Stimulated activated CD4-positive, alpha-beta T cell treated with anti-CD3 and anti-CD28 coated beads, Interleukin-2, amount 100 ng/mL, for 24 hours (primary cell): ENCODE measurements at regions not wholly inside any gene's neighbourhood (a gene's known extent, or its start where the extent isn't known, plus 50 kb on each side); places are given as distances from the start of the nearest gene placed in this dataset.
"Not testable (repeated sequence)": the region's sequence is repeated elsewhere in the genome, so short reads cannot be mapped to it uniquely, and the experiment has no call there.

Experiments
- DNase-seq, 2 donors: peaks; one replicate each; pipeline ENCODE4 v3.0.0-alpha.2; 2020

DNA sequence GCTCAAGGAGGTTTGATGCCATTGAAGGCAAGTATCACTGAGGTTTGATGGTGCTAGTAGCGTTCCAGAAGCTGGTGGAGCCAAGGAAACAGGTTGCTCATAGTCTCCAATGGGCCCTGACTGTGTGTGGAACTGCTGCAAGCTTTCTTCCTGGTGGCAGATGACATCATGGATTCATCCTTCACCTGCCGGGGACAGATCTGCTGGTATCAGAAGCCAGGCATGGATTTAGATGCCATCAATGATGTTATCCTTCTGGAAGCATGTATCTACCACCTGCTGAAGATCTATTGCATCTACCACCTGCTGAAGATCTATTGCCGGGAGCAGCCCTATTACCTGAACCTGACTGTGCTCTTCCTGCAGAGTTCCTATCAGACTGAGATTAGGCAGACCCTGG, 734.4 kb downstream of the PLA2G4A start:
- no peak for DNase-seq

DNA sequence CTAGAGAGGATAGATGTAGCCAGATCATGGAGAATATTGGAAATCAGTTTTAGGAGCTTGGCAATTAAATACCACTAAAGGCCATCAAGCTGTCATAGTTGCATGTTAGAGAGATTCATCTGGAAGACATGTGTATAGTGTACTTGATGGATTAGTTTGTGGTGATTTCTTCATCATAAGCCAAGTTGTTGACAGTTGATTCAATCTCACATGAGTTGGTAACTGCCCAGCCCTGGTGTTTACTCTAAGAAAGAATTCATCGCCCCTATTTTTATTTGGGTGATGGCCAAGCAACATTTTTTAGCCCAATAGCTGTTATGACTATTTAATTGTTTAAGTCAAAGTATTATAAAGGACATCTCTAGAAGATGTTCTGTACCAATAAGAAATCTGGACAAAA, 737.6 kb downstream of the PLA2G4A start:
- no peak for DNase-seq

DNA sequence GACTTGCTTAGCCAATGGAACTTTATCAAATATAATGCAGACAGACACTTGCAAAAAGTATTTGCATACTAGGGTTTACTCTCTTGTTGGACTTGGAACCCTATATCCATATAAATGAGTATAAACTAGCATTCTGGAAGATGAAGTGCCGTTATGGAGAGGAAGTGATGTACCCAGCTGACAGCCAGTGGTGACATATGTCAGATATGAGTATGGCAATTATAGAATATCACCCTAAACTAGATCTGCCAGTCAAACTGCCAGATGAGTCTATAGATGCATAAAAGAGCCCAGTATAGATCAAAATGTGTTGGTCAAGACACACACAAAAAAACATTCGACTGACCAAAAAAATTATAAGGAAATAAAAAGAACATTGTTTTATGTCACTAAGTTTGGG, 739.3 kb downstream of the PLA2G4A start:
- DNase-seq: no peak

DNA sequence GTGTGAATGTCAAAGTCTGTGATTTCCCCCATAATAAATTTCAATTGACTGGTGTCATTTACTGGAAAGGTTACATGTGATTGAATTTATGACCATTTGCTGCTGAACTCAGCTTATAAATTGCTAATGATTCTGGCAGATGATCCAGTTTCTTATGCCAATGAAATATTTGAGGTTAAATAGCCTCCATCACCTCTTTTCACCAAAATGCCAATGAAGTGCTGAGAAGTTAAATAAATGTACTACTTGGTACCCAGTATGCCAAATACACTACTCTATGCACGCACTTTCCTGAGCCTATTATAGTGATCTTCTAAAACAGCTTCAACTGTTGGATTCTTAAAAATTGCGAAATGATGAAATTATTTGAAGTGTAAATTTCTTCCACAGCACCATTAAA, 741.4 kb downstream of the PLA2G4A start:
- DNase-seq: no peak

DNA sequence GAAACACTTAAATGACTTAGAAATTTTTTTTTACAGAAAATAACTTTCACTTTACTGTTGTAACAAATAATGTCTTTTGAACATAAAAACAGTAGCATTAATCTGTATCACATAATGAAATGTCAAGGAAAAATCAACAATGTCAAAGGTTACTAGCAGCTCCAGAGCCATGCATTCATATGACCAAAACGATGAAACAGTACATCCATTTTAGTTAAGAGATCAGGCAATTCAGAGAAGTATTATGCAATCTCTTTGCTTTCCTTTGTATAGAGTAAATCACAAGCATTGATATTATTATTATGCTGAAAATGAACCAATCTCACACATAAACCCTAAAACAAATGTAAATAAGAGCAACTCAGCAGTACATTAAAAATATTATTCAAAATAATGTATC, 748.9 kb downstream of the PLA2G4A start:
- no peak for DNase-seq

DNA sequence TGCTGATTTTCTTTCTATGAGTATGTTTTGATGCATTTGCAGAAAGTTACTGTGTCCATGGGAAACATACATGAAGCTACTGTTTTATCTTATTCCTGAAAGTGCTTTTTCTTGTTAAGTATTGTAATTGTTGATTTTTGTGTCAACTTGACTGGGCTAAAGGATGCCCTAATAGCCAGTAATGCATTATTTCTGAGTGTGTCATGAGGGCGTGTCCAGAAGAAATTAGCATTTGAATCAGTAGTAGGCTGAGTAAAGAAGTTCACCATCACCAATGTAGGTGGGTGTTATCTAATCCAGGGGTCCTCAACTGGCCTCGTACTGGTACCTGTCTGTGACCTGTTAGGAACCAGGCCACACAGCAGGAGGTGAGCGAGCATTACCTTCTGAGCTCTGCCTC, 760.2 kb downstream of the PLA2G4A start:
- no peak for DNase-seq

DNA sequence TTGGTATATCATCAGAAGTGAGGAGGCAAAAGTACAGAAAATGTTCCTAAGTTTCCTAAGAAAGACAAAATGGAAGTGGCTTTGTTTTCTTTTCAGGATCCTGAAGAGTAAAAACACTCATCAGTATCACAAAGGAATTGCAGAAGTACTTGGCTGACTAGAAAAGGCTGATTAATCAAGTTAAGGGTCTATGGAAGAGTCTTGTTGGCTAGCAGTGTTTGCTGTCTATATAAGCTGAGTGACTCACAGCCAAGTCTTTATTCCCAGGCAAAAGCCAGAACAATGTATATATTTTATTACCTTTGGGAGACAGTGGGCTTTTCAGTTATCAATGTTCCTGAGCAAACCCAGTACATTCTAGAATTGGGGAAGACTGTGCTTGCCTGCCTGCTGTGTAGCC, 777.0 kb downstream of the PLA2G4A start:
- no peak for DNase-seq

DNA sequence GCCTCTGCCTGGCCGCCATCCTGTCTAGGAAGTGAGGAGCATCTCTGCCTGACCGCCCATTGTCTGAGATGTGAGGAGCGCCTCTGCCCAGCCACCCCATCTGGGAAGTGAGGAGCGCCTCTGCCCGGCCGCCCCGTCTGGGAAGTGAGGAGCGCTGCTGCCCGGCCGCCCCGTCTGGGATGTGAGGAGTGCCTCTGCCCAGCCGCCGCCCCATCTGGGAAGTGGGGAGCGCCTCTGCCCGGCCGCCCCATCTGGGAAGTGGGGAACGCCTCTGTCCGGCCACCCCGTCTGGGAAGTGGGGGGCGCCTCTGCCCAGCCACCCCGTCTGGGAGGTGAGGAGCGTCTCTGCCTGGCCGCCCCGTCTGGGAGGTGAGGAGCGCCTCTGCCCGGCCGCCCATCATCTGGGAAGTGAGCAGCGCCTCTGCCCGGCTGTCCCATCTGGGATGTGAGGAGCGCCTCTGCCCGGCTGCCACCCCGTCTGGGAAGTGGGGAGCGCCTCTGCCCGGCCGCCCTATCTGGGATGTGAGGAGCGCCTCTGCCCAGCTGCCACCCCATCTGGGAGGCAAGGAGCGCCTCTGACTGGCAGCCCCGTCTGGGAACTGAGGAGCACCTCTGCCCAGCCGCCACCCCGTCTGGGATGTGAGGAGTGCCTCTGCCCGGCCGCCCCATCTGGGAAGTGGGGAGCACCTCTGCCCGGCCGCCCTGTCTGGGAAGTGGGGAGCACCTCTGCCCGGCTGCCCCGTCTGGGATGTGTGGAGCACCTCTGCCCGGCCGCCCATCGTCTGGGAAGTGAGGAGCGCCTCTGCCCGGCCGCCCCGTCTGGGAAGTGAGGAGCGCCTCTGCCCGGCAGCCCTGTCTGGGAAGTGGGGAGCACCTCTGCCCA, 787.3 kb downstream of the PLA2G4A start:
- not testable (repeated sequence) for DNase-seq

DNA sequence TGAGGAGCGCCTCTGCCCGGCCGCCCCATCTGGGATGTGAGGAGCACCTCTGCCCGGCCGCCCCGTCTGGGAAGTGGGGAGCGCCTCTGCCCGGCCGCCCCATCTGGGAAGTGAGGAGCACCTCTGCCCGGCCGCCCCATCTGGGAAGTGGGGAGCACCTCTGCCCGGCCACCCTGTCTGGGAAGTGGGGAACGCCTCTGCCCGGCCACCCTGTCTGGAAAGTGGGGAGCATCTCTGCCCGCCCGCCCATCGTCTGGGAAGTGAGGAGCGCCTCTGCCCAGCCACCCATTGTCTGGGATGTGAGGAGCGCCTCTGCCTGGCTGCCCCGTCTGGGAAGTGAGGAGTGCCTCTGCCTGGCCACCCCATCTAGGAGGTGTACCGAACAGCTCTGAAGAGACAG, 788.1 kb downstream of the PLA2G4A start:
- not testable (repeated sequence) for DNase-seq

DNA sequence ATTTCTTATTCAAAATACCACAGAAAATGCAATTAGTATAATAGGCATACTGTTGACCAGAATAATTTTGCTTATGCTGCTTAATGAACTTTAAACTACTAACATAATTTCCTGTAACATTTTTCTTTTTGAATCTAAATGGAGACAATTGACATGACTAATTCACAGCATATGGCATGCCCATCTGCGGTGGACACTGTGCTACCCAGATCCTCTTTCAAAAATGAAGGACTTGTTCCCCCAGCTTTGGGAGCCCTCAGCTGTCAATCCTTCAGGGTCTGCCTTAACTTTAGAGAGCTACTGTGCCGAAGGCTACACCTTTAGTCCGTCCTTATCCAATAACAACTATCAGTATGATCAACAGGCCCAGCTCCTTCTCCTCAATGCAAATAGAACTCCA, 789.0 kb downstream of the PLA2G4A start:
- DNase-seq: no peak

DNA sequence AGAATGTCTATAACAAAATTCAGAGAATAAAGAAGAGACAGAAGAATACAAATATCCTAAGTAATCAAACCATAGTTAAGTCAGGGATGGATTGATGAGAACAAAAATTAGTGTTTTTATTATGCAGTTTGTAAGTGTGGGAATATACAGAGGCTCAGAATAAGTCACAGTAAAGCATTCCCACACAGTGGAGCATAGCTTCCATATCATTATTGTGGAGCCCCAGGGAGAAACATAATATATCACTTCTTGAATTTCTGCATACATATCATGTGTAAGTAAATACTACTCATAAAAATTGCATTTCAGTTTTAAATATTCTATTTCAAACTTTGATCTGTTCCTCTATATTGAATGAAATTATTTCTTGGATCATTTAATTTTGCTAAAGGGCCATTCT, 790.4 kb downstream of the PLA2G4A start:
- no peak for DNase-seq

DNA sequence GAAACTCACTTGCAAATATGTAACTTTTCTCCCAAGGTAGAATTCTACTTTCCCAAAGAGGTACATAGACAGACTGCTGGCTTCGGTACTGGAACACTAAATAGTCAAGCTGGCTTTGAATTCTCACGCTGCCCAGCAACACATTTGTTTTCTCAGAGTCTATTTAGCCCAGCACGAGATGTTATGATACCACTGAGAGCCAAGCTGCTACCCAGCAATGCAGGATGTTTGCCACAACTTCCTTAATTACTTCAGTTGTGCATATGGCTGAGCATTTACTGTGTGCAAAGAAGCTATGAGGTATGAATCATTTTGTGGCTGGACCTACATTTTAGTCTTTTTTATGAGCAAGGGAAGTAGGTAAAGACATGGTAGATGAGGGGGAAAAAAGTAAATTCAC, 793.2 kb downstream of the PLA2G4A start:
- no peak for DNase-seq

DNA sequence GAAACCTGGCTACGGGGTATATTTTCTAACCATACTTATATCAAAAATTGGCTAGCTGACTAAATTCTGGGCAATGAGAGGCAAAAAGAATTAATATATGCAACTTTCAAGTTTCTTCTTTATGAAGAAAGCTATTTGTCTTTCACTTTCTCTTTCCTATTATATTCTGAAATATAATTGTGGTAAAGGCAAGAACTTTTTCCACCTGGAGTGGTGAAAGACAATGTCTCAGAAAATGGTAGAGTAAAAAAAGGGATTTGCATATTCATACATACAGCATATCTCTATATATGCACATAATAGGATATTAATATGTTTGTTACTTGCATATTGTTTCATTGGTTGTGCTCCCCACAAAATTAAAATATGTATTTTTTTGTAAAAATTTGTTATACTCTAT, 793.8 kb downstream of the PLA2G4A start:
- no peak for DNase-seq

DNA sequence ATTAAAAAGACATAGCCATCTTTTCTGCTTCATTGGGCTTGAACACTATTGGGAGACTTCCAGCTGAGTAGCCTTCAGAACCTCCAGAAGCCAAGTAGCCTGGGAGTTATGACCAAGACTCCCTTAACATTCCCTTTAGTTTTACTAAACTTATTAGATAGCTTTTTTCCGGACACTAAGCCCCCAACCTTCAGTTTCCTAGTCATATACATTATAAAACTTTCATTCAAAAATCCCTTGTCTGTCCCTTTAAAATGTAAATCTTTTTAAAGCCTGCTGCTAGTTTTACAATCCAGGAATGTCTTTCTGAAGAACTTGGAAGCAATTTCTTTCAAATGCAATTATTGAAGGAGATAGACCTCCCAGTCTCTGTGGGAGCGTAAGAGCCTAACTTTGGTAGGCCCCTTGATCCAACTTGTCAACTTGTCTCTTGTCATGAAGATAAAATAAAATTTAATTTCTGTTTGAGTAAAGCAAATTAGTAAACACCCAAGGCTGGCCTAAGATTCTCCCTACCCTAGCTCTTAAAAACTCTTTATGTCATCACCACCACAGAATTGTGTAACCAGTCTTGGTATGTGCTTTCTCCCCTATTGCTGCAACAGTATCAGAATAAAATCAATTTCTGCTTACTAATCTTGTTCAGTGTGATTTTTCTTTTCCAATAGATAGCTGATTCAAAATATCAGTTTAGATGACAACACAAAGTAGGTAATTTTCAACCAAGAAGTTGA, 796.2 kb downstream of the PLA2G4A start:
- no peak for DNase-seq

DNA sequence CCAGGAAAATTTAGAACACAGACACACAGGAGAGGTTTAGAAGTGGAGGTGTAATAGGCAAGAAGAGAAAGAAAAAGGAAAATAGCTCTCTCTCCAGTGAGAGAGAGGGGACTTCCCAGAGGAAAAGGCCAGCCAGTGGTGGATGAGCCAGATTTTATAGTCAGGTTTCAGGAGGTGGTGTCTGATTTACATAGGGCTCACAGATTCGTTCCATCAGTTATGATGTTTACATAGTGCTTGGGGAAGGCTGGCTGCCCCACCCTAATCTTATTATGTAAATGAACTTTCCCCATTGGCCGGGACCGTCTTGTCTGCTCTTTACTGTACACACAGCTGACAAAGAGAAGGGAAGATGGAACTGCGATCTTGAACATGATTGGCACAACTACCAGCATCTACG, 797.3 kb downstream of the PLA2G4A start:
- no peak for DNase-seq

DNA sequence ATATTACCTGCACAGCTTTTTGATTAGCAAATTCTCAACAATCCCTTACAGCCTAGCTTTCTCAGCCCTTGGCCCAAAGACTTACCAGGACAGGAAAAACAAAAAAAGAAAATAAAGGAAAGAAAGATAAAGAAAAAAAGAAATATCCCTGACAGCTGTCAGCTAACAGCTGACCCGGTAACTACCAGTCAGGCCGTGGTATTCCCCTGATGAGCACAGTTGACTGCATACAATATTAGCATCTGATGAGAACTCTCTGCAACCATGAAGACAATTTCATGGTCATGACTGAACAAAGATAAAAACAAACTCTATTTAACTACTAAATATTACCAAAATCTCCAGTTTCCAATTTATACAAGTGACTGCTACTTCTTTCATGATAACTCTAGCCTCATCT, 798.8 kb downstream of the PLA2G4A start:
- no peak for DNase-seq

DNA sequence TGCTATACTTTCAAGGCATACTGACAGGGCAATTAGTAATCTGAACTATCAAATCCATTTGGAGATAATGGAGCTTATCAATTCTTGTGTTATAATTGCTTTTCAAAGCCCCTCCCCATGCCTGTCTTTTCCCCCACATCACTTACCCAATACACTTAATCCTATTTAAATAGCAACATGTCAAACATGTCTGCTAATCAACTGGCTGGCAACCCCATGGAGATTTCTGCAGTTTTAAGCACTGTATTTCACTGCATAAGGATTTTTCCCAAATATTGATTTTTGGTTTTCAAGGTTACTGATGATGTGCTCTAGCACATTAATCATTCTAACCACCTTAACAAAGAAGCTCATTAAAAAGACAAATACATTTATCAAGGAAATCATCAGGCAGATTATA, 800.3 kb downstream of the PLA2G4A start:
- DNase-seq: no peak

DNA sequence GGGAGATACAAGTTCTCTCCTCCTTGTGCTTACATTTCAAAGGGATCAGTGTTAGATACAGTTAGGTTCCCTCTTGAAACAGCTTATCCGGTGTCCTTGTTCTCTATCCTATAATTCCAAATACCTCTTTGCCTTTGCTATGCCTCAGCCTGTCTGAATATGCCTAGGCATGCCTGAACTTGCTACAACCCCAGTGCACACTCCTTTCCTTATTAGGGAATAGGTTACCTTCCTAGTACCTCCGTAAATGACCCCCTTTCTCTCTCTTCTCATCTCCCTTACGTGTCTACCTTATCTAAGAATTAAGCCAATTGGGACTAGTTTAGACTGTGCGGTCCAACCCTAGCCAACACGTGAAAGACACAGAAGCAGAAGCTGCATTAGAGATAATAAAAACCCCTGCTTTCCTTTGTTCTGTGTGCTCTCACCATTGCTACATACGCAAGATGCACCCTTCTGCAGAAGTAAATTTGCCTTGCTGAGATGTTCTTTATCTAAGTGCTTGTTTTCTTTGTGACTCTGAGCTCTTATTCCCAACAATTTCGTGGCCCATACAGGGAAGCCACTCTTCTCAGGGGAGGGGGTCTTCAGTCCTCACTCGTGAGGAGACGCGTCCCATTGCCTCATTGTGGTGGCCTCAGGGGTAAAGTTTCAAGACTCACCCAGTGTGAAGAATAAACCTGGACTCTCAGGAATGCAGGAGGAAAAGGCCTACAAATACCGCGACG, 802.1 kb downstream of the PLA2G4A start:
- DNase-seq: no peak

DNA sequence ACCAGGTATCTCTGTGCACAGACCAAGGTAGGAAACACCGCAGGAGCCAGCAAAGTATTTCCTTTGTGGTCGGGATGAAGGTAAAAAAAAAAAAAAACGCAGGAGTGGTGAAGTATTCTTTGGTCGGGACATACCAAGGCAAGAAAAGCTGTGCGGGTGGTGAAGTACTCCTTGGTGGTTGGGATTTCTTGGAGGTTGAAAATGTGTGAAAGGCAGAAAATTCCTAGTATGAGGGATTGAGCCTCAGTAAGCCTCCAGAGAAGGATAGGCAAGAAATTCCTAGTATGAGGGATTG, 802.6 kb downstream of the PLA2G4A start:
- no peak for DNase-seq

DNA sequence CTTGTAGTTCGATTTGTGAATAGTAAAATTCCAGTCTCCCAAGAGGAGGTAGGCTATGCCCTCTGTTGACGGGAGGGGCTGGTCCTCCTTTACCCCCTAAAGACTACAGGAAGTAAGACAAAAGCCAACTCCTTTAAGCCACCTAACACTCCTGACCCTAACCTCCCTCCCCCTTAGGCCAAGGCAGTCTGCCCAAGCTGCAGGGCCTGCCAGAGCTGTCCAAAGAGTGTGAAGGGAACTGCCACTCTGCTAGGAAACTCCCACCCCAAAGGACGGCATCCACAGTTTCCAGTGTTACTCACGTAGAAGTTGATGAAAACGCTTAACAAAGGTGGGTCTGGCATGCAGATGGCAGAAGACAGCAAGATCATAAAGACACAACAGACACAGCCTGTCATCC, 803.2 kb downstream of the PLA2G4A start:
- DNase-seq: no peak

DNA sequence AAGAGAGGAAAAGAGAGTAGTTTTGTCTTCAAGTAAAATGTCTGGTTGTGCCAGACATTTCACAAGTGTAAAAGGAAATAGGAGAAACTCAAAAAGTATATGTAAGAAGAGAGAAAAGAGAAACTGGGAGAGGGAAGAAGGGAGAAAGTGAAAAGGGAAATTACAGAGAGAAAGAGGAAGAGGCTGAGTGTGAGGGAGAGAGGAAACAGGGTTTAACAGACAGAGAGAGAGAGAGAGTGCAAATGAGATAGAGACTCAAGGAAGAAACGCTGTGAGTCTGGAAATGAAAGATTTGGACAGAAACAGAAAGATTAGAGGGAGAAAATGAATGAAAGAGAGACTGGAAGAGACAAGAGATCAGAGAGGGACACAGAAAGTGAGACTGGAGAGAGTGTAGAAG, 806.2 kb downstream of the PLA2G4A start:
- DNase-seq: no peak

DNA sequence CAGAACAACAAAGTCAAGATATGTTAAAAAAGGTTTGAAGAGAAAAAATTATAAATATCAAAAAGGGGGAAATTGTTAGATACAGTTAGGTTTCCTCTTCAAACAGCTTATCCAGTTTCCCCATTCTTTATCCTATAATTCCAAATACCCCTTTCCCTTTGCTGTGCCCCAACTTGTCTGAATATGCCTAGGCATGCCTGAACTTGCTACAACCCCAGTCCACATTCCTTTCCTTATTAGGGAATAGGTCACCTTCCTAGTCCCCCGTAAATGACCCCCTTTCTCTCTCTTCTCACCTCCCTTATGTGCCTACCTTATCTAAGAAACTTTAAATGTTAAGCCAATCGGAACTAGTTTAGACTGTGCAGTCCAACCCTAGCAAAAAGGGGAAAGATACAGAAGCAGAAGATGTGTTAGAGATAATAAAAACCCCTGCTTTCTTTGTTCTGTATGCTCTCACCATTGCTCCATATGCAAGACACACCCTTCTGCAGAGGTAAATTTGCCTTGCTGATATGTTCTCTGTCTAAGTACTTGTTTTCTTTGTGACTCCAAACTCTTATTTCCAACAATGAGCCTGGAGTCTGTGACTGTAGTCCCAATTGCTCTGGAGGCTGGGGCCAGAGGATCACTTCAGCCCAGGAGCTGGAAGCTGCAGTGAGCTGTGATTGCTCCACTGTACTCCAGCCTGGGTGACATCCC, 810.1 kb downstream of the PLA2G4A start:
- no peak for DNase-seq

DNA sequence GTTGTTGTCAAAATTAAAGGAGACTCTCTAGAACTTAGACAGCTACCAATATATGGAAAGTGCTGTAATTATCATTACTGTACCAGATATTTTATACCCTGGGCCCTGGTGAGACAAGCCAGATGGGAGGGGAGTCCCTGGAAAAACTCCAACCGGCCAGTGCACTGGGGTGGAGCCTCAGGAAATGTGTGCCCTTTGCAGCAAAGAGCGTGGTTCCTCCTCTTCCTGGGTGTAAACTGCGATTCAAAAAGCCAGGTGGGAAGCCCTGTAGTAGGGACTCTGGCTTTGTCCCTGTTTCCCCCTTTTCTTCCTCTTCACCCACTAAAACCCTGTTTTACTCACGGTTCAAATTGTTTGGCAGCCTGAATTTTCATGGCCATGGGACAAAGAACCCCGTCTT, 812.3 kb downstream of the PLA2G4A start:
- no peak for DNase-seq
